ENCODE measurements at regions not wholly inside any gene's neighbourhood (a gene's known extent, or its start where the extent isn't known, plus 50 kb on each side); places are given as distances from the start of the nearest gene placed in this dataset.
"Not testable (repeated sequence)": the region's sequence is repeated elsewhere in the genome, so short reads cannot be mapped to it uniquely, and the experiment has no call there.

- 76 to 84% methylated on average over 2 of the region's 2 CpGs for WGBS, 2 donors
- intact Hi-C loops (cut with DNase I); H3K4me3 ChIP-seq (replicated peaks in 1 of 3); H3K36me3 ChIP-seq; H3K9me3 ChIP-seq; H3K27me3 ChIP-seq; H3K4me1 ChIP-seq; H3K27ac ChIP-seq: not testable (repeated sequence)
- TF ChIP-seq CTCF (IDR thresholded peaks at IDR 0.05): peak in 1 of 6 experiments; percentile 15
- DNase-seq: peak; percentile 1 to 12
These were observed 116.3 kb upstream of the KRTAP5-11 start for GRCh38 chr11:71698961-71699360.

- intact Hi-C loops (cut with DNase I); H3K27ac ChIP-seq; H3K36me3 ChIP-seq; H3K4me3 ChIP-seq (replicated peaks in 1 of 3); DNase-seq; H3K4me1 ChIP-seq; H3K27me3 ChIP-seq; H3K9me3 ChIP-seq: not testable (repeated sequence)
- 73 to 80% methylated on average over 3 of the region's 3 CpGs for WGBS, 2 donors
These were observed 119.0 kb upstream of the KRTAP5-11 start for GRCh38 chr11:71701435-71702291.

- intact Hi-C loops (cut with DNase I); DNase-seq: not testable (repeated sequence)
These were observed 122.5 kb upstream of the KRTAP5-11 start for GRCh38 chr11:71705086-71705737.

GRCh38 chr11:71705738-71706432, 123.2 kb upstream of the KRTAP5-11 start:
- H3K27me3 ChIP-seq; H3K9me3 ChIP-seq; H3K4me3 ChIP-seq (replicated peaks in 1 of 3); H3K27ac ChIP-seq; H3K36me3 ChIP-seq; H3K4me1 ChIP-seq; intact Hi-C loops (cut with DNase I); DNase-seq: not testable (repeated sequence)
- WGBS, 2 donors: 64 to 72% methylated on average over 3 of the region's 4 CpGs

More at GRCh38 chr11:71705086-71705737, 122.5 kb upstream of the KRTAP5-11 start:
- 85 to 97% methylated on average over 2 of the region's 3 CpGs for WGBS, 2 donors
- not testable (repeated sequence) for H3K9me3 ChIP-seq; H3K27ac ChIP-seq; H3K36me3 ChIP-seq; H3K27me3 ChIP-seq; H3K4me3 ChIP-seq (replicated peaks in 1 of 3); H3K4me1 ChIP-seq

GRCh38 chr11:71707083-71707482, 124.4 kb upstream of the KRTAP5-11 start:
- H3K4me1 ChIP-seq; H3K4me3 ChIP-seq (replicated peaks in 1 of 3); H3K36me3 ChIP-seq; H3K27me3 ChIP-seq; intact Hi-C loops (cut with DNase I); H3K27ac ChIP-seq; H3K9me3 ChIP-seq: not testable (repeated sequence)
- peak; percentile 11 to 15 for DNase-seq
- WGBS, 2 donors: 49 to 67% methylated on average over 12 of the region's 12 CpGs

GRCh38 chr11:71709541-71709940, 123.5 kb upstream of the DEFB108B start:
- H3K27ac ChIP-seq: peak overlapping the region; percentile 50 to 93 (median 76)
- 72 to 79% methylated on average over 6 of the region's 6 CpGs for WGBS, 2 donors
- DNase-seq; H3K36me3 ChIP-seq; H3K9me3 ChIP-seq; H3K4me1 ChIP-seq; H3K4me3 ChIP-seq (replicated peaks in 1 of 3); H3K27me3 ChIP-seq; intact Hi-C loops (cut with DNase I): not testable (repeated sequence)

- peak overlapping the region; percentile 76 to 93 (median 84) for H3K27ac ChIP-seq
- H3K36me3 ChIP-seq; intact Hi-C loops (cut with DNase I); H3K9me3 ChIP-seq; H3K4me3 ChIP-seq (replicated peaks in 1 of 3); H3K27me3 ChIP-seq; H3K4me1 ChIP-seq: not testable (repeated sequence)
- WGBS, 2 donors: 27 to 30% methylated on average over 16 of the region's 16 CpGs
- TF ChIP-seq POLR2A (IDR thresholded peaks at IDR 0.05): peak in 1 of 2 donors; percentile 38
- DNase-seq: peak; percentile 85 to 86
These were observed 122.8 kb upstream of the DEFB108B start for GRCh38 chr11:71710171-71710671.

- H3K27ac ChIP-seq: peak overlapping the region; percentile 76 to 93 (median 84)
- H3K4me3 ChIP-seq (replicated peaks in 1 of 3); H3K36me3 ChIP-seq; H3K9me3 ChIP-seq; H3K4me1 ChIP-seq; H3K27me3 ChIP-seq; intact Hi-C loops (cut with DNase I): not testable (repeated sequence)
- 56 to 63% methylated on average over 10 of the region's 10 CpGs for WGBS, 2 donors
- DNase-seq: peak; percentile 17 to 37
These were observed 122.2 kb upstream of the DEFB108B start for GRCh38 chr11:71710701-71711385.

GRCh38 chr11:71712350-71712749, 120.7 kb upstream of the DEFB108B start:
- WGBS, 2 donors: 90 to 93% methylated on average over 2 of the region's 2 CpGs
- H3K4me3 ChIP-seq (replicated peaks in 1 of 3); H3K9me3 ChIP-seq; H3K27me3 ChIP-seq; intact Hi-C loops (cut with DNase I); H3K4me1 ChIP-seq; H3K36me3 ChIP-seq; DNase-seq; H3K27ac ChIP-seq: not testable (repeated sequence)

- H3K4me1 ChIP-seq; H3K27me3 ChIP-seq; H3K27ac ChIP-seq; H3K9me3 ChIP-seq; intact Hi-C loops (cut with DNase I); H3K36me3 ChIP-seq; H3K4me3 ChIP-seq (replicated peaks in 1 of 3); DNase-seq: not testable (repeated sequence)
- WGBS, 2 donors: 53 to 60% methylated on average over 5 of the region's 5 CpGs
These were observed 120.2 kb upstream of the DEFB108B start for GRCh38 chr11:71712846-71713245.

- intact Hi-C loops (cut with DNase I); H3K27me3 ChIP-seq; H3K27ac ChIP-seq; DNase-seq; H3K4me3 ChIP-seq (replicated peaks in 1 of 3); H3K36me3 ChIP-seq; H3K9me3 ChIP-seq; H3K4me1 ChIP-seq: not testable (repeated sequence)
- WGBS, 2 donors: 90 to 98% methylated on average over 5 to 6 of the region's 6 CpGs
These were observed 118.5 kb upstream of the DEFB108B start for GRCh38 chr11:71714510-71714909.
